K562 (cell line): ENCODE measurements at regions not wholly inside any gene's neighbourhood (a gene's known extent, or its start where the extent isn't known, plus 50 kb on each side); places are given as distances from the start of the nearest gene placed in this dataset.

Experiments used
- ESRRA ChIP-seq: fragments of 450-650 bp; IDR thresholded peaks from 2 replicates; pipeline ENCODE4 v1.6.1; 2014; ENCODE audit warnings: low read depth, mild to moderate bottlenecking, moderate library complexity, borderline replicate concordance
- TGIF2 ChIP-seq: sonication (generic); formaldehyde crosslinking; IDR thresholded peaks from 2 replicates; pipeline ENCODE4 v1.8.1; 2022; ENCODE audit warnings: mild to moderate bottlenecking, missing genetic modification reagents, moderate library complexity
- ZZZ3 ChIP-seq: fragments of 450-650 bp; IDR thresholded peaks from 2 replicates; pipeline ENCODE4 v1.6.1; 2016; ENCODE audit warnings: antibody characterized with exemption, mild to moderate bottlenecking, moderate library complexity
- TF ChIP-seq, protein P1 (sequence below): sonication (generic); formaldehyde crosslinking; IDR thresholded peaks from 2 replicates; pipeline ENCODE4 v1.4.0; 2020; ENCODE audit warnings: mild to moderate bottlenecking, missing genetic modification reagents
- TF ChIP-seq, protein P2 (sequence below), 3 experiments: IDR thresholded peaks in 2 of 3; conservative IDR thresholded peaks in 1 of 3; 2 replicates each; pipeline ENCODE4 v1.5.1; 2011 to 2012; ENCODE audit warnings: low read length in 3 of 3, mild to moderate bottlenecking in 3 of 3, control low read depth in 2 of 3, improper control_type of control experiment in 1 of 3, inconsistent platforms in 1 of 3, low read depth in 1 of 3, mixed read lengths in 1 of 3, moderate library complexity in 1 of 3; ENCODE audit not compliant: insufficient read depth in 2 of 3
- TF ChIP-seq, protein P3 (sequence below): sonication (generic); formaldehyde crosslinking; IDR thresholded peaks from 2 replicates; pipeline ENCODE4 v1.8.0; 2022; ENCODE audit warnings: missing genetic modification reagents, mild to moderate bottlenecking, moderate library complexity, borderline replicate concordance

DNA sequence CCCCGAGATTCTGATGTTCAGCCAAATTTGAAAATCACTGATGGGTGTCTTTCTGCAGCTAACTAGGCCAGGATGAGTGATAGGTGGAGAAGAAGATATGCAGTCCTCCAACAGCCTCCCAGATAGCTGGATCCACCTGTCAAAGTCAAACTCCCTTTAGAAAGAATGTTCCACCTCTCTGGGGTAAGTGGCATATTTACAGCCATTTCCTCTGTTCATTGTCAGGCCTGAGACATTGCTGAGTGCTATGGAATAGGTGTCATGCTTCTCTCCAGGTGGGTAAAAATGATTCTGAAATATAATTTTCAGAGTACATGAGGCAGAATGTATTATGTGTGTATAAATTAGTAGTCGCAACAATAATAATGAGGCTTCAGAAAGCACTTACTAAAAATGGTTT, 316.8 kb downstream of the TTLL7 start:
- TF ChIP-seq, protein P1, sequence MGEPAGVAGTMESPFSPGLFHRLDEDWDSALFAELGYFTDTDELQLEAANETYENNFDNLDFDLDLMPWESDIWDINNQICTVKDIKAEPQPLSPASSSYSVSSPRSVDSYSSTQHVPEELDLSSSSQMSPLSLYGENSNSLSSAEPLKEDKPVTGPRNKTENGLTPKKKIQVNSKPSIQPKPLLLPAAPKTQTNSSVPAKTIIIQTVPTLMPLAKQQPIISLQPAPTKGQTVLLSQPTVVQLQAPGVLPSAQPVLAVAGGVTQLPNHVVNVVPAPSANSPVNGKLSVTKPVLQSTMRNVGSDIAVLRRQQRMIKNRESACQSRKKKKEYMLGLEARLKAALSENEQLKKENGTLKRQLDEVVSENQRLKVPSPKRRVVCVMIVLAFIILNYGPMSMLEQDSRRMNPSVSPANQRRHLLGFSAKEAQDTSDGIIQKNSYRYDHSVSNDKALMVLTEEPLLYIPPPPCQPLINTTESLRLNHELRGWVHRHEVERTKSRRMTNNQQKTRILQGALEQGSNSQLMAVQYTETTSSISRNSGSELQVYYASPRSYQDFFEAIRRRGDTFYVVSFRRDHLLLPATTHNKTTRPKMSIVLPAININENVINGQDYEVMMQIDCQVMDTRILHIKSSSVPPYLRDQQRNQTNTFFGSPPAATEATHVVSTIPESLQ, result no peak
- no peak for TF ChIP-seq ZZZ3
- TF ChIP-seq TGIF2, result no peak
- TF ChIP-seq, protein P2, sequence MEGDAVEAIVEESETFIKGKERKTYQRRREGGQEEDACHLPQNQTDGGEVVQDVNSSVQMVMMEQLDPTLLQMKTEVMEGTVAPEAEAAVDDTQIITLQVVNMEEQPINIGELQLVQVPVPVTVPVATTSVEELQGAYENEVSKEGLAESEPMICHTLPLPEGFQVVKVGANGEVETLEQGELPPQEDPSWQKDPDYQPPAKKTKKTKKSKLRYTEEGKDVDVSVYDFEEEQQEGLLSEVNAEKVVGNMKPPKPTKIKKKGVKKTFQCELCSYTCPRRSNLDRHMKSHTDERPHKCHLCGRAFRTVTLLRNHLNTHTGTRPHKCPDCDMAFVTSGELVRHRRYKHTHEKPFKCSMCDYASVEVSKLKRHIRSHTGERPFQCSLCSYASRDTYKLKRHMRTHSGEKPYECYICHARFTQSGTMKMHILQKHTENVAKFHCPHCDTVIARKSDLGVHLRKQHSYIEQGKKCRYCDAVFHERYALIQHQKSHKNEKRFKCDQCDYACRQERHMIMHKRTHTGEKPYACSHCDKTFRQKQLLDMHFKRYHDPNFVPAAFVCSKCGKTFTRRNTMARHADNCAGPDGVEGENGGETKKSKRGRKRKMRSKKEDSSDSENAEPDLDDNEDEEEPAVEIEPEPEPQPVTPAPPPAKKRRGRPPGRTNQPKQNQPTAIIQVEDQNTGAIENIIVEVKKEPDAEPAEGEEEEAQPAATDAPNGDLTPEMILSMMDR (IDR thresholded peaks at IDR 0.05 in 2 of 3, conservative IDR thresholded peaks at IDR 0.05 in 1 of 3; ENCODE audit: insufficient read depth in 2 of 3, low read depth in 1 of 3, low read length in 3 of 3), result no peak
- TF ChIP-seq, protein P3, sequence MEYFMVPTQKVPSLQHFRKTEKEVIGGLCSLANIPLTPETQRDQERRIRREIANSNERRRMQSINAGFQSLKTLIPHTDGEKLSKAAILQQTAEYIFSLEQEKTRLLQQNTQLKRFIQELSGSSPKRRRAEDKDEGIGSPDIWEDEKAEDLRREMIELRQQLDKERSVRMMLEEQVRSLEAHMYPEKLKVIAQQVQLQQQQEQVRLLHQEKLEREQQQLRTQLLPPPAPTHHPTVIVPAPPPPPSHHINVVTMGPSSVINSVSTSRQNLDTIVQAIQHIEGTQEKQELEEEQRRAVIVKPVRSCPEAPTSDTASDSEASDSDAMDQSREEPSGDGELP (CRISPR knock-in tag), result no peak
- TF ChIP-seq ESRRA, result no peak
